GM21737 (cell line): ENCODE measurements at regions not wholly inside any gene's neighbourhood (a gene's known extent, or its start where the extent isn't known, plus 50 kb on each side); places are given as distances from the start of the nearest gene placed in this dataset.

Experiments
- ATAC-seq: cut with Tn5 transposase; IDR thresholded peaks from one replicate; pipeline ENCODE4 v1.9.1; 2021; ENCODE audit warnings: mild to moderate bottlenecking, moderate library complexity; ENCODE audit not compliant: unreplicated experiment

- no peak for ATAC-seq
Measured at GRCh38 chr14:98791661-98792060, 480.3 kb downstream of the BCL11B start.

- ATAC-seq, result no peak
Measured at GRCh38 chr14:98792171-98792570, 479.8 kb downstream of the BCL11B start.

- no peak for ATAC-seq
Measured at GRCh38 chr14:98798099-98798498, 473.9 kb downstream of the BCL11B start.

GRCh38 chr14:98799891-98800290 lies 472.1 kb downstream of the BCL11B start:
- ATAC-seq, result no peak

- no peak for ATAC-seq
Measured at GRCh38 chr14:98802044-98802443, 470.0 kb downstream of the BCL11B start.

GRCh38 chr14:98803196-98803595 lies 468.8 kb downstream of the BCL11B start:
- no peak for ATAC-seq

GRCh38 chr14:98808494-98809407 lies 463.2 kb downstream of the BCL11B start:
- no peak for ATAC-seq

GRCh38 chr14:98816195-98816594 lies 455.8 kb downstream of the BCL11B start:
- ATAC-seq, result no peak

GRCh38 chr14:98816720-98817119 lies 455.3 kb downstream of the BCL11B start:
- ATAC-seq, result no peak

- no peak for ATAC-seq
Measured at GRCh38 chr14:98819132-98819866, 452.7 kb downstream of the BCL11B start.

GRCh38 chr14:98819867-98820206 lies 452.2 kb downstream of the BCL11B start:
- ATAC-seq, result no peak

GRCh38 chr14:98822917-98823316 lies 449.1 kb downstream of the BCL11B start:
- ATAC-seq, result no peak

- ATAC-seq, result no peak
Measured at GRCh38 chr14:98826618-98827017, 445.4 kb downstream of the BCL11B start.

GRCh38 chr14:98834119-98834518 lies 437.9 kb downstream of the BCL11B start:
- no peak for ATAC-seq

GRCh38 chr14:98835051-98835824 lies 436.8 kb downstream of the BCL11B start:
- ATAC-seq, result no peak

- no peak for ATAC-seq
Measured at GRCh38 chr14:98835825-98836100, 436.2 kb downstream of the BCL11B start.

- ATAC-seq, result no peak
Measured at GRCh38 chr14:98840091-98840490, 431.9 kb downstream of the BCL11B start.

GRCh38 chr14:98840511-98840910 lies 431.5 kb downstream of the BCL11B start:
- no peak for ATAC-seq

GRCh38 chr14:98844456-98844855 lies 427.5 kb downstream of the BCL11B start:
- ATAC-seq, result no peak

GRCh38 chr14:98847521-98848468 lies 424.2 kb downstream of the BCL11B start:
- no peak for ATAC-seq
